Lower lobe of right lung (tissue), 2 donors: ENCODE measurements at regions not wholly inside any gene's neighbourhood (a gene's known extent, or its start where the extent isn't known, plus 50 kb on each side); places are given as distances from the start of the nearest gene placed in this dataset.
"Not testable (repeated sequence)": the region's sequence is repeated elsewhere in the genome, so short reads cannot be mapped to it uniquely, and the experiment has no call there.

Experiments
- ATAC-seq, 2 donors: fragments of 200-7000 bp; cut with Tn5 transposase; one replicate each; pipeline ENCODE4 v1.9.1; 2020 to 2022; ENCODE audit warnings: mild to moderate bottlenecking in 2 of 2, moderate library complexity in 2 of 2
- DNase-seq: peaks from one replicate; pipeline ENCODE4 v3.0.0-alpha.2; 2020
- H3K27ac ChIP-seq: fragments of 200-600 bp; one replicate; pipeline ENCODE4 v1.8.0; 2022
- H3K27me3 ChIP-seq: fragments of 200-600 bp; one replicate; pipeline ENCODE4 v1.8.0; 2022; ENCODE audit warnings: low read depth
- H3K36me3 ChIP-seq: fragments of 200-600 bp; one replicate; pipeline ENCODE4 v1.8.0; 2022; ENCODE audit warnings: mild to moderate bottlenecking
- H3K4me1 ChIP-seq: fragments of 200-600 bp; one replicate; pipeline ENCODE4 v1.8.0; 2022
- H3K4me3 ChIP-seq: fragments of 200-600 bp; one replicate; pipeline ENCODE4 v1.8.0; 2022; ENCODE audit warnings: mild to moderate bottlenecking
- H3K9me3 ChIP-seq: fragments of 200-600 bp; one replicate; pipeline ENCODE4 v1.8.0; 2022
- intact Hi-C: fragments of 100-400 bp; cut with DNase I; formaldehyde crosslinking; loops from one replicate; pipeline ENCODE4 v1.11.0; 2022
- TF ChIP-seq, protein P1 (sequence below): fragments of 200-600 bp; IDR thresholded peaks from one replicate; pipeline ENCODE4 v1.8.0; 2022; ENCODE audit warnings: antibody characterized with exemption, mild to moderate bottlenecking
- donor health status: DM: no; HTN: yes; CAD: no; lungs with severe emphysema.

GRCh38 chr2:122706757-122707223 lies 951.3 kb downstream of the TSN start:
- Histone ChIP-seq H3K9me3 (no peaks in the 10 kb centered on the region), H3K27ac (no peak overlapping the region), H3K27me3 (no peaks in the 10 kb centered on the region), H3K4me1 (no peaks in the 10 kb centered on the region), H3K4me3 (no peak overlapping the region), H3K36me3 (no peaks in the 10 kb centered on the region)
- TF ChIP-seq, protein P1, sequence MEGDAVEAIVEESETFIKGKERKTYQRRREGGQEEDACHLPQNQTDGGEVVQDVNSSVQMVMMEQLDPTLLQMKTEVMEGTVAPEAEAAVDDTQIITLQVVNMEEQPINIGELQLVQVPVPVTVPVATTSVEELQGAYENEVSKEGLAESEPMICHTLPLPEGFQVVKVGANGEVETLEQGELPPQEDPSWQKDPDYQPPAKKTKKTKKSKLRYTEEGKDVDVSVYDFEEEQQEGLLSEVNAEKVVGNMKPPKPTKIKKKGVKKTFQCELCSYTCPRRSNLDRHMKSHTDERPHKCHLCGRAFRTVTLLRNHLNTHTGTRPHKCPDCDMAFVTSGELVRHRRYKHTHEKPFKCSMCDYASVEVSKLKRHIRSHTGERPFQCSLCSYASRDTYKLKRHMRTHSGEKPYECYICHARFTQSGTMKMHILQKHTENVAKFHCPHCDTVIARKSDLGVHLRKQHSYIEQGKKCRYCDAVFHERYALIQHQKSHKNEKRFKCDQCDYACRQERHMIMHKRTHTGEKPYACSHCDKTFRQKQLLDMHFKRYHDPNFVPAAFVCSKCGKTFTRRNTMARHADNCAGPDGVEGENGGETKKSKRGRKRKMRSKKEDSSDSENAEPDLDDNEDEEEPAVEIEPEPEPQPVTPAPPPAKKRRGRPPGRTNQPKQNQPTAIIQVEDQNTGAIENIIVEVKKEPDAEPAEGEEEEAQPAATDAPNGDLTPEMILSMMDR = no peak
- DNase-seq (no peak), ATAC-seq (peak; percentile 44 to 50)
- intact Hi-C loops = no loop called here

GRCh38 chr2:122707224-122707824 lies 951.9 kb downstream of the TSN start:
- no peak for DNase-seq
- Histone ChIP-seq H3K27me3 (no peaks in the 10 kb centered on the region), H3K4me1 (no peaks in the 10 kb centered on the region), H3K27ac (no peak overlapping the region), H3K36me3 (no peaks in the 10 kb centered on the region), H3K4me3 (no peak overlapping the region), H3K9me3 (no peaks in the 10 kb centered on the region)
- TF ChIP-seq, protein P1 = no peak
- ATAC-seq = peak; percentile 31 to 69
- intact Hi-C loops = no loop called here

DNA sequence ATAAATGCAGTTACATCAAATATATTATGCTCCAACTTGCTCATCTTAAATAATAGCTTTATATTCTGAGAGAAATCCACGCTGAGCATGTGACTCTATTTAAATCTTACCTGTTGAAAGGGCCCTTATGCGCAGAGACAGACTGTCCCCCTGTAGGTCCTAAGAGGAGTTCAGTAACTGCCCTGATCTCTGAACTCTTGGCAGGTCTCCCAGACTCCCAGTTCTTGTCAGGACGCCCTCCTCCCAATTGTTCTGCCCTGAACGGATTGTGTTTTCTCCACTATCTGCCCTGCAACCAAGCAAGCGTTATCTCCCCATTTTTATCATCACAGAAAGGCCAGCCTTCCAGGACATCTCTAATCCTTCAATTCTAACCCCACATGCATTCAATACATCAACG lies 954.6 kb downstream of the TSN start:
- no peaks in the 10 kb centered on the region for H3K27me3 ChIP-seq
- TF ChIP-seq, protein P1 = no peak
- H3K4me1 ChIP-seq = no peaks in the 10 kb centered on the region
- no peak overlapping the region for H3K27ac ChIP-seq
- H3K4me3 ChIP-seq = no peak overlapping the region
- DNase-seq = no peak
- no peaks in the 10 kb centered on the region for H3K36me3 ChIP-seq
- intact Hi-C loops = no loop called here
- H3K9me3 ChIP-seq = no peaks in the 10 kb centered on the region
- ATAC-seq = no peak

DNA sequence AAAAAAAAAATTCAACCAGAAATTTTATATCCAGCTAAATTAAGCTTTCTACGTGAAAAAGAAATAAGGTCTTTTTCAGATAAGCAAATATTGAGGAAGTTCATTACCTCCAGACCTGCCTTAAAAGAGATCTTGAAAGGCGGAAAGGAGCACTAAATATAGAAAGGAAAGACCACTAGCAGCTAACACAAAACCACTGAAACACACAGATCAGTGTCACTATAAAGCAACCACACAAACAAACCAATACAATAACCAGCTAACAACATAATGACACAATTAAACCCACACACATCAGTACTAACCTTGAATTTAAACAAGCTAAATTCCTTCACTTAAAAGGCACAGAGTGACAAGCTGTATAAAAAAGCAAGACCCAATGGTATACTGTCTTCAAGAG lies 958.3 kb downstream of the TSN start:
- intact Hi-C loops = no loop called here
- TF ChIP-seq, protein P1 = no peak
- H3K27me3 ChIP-seq = no peaks in the 10 kb centered on the region
- H3K9me3 ChIP-seq = no peaks in the 10 kb centered on the region
- DNase-seq = no peak
- no peak for ATAC-seq
- H3K4me3 ChIP-seq = no peak overlapping the region
- no peaks in the 10 kb centered on the region for H3K4me1 ChIP-seq
- H3K36me3 ChIP-seq = no peaks in the 10 kb centered on the region
- H3K27ac ChIP-seq = no peak overlapping the region

DNA sequence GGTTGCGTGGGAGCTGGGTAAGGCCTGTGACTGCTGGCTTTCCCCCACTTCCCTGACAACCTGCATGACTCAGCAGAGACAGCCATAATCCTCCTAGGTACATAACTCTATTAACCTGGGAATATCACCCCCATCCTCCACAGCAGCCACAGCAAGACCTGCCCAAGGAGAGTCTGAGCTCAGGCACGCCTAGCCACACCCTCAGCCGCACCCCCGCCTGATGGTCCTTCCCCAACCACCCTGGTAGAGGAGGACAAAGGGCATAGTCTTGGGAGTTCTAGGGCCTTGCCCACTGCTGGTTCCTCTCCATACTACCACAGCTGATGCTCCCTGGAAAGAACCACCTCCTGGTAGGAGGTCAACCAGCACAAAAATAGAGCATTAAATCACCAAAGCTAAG lies 965.4 kb downstream of the TSN start:
- intact Hi-C loops, ATAC-seq, H3K27ac ChIP-seq: not testable (repeated sequence)

DNA sequence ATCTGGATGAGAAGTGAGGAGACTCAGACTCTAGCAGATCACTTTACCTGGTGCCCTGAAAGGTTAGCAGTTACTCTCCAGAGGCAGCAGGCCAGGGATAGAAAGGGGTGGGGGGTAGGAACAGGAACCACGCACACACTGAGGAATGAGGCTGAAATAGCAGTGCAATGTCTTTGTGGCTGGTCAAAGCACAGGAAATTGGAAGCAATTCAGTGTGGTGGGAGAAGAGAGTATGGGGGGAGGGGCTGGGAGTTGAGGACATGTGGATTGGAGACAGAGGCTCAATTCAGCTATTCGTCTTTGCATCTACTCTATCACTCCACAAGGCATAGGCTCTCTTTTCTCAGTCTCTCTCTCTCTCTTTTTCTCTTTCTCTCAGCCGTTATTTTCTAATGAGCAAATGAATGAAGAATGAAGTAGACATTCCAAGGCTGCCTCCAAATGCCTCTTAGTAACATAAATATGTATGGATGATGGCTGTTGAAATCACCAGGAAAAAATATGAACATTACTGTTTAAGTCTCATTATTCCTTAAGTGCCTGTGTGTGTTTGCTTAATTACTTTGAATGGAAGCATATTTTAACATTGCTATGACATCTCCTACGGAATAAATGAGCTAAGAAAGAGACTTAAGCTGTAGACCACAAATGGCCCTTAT lies 979.4 kb downstream of the TSN start:
- ATAC-seq (no peak), DNase-seq (no peak)
- H3K4me1 ChIP-seq = no peaks in the 10 kb centered on the region
- H3K36me3 ChIP-seq = no peaks in the 10 kb centered on the region
- TF ChIP-seq, protein P1 = no peak
- H3K9me3 ChIP-seq = no peaks in the 10 kb centered on the region
- H3K4me3 ChIP-seq = no peak overlapping the region
- H3K27me3 ChIP-seq = no peaks in the 10 kb centered on the region
- intact Hi-C loops = no loop called here
- H3K27ac ChIP-seq = no peak overlapping the region

More for the DNA sequence above, 965.4 kb downstream of the TSN start:
- not testable (repeated sequence) for H3K4me1 ChIP-seq, DNase-seq, H3K4me3 ChIP-seq, H3K27me3 ChIP-seq, H3K9me3 ChIP-seq, H3K36me3 ChIP-seq
